Activated CD8-positive, alpha-beta T cell treated with anti-CD3 and anti-CD28 coated beads for 36 hours (primary cell): ENCODE measurements at regions not wholly inside any gene's neighbourhood (a gene's known extent, or its start where the extent isn't known, plus 50 kb on each side); places are given as distances from the start of the nearest gene placed in this dataset.

Experiments used
- ATAC-seq: fragments of 200-7000 bp; cut with Tn5 transposase; one replicate; pipeline ENCODE4 v1.10.0; 2021; ENCODE audit warnings: mild to moderate bottlenecking, moderate library complexity
- CTCF ChIA-PET: fragments of 350-600 bp; sonication (Branson Sonifier 250); formaldehyde crosslinking; loops from one replicate; lab custom pipeline; 2021; ENCODE audit warnings: antibody characterized with exemption; lab: Charles Lee
- POLR2A ChIA-PET: fragments of 350-600 bp; sonication (Branson Sonifier 250); formaldehyde crosslinking; loops from one replicate; lab custom pipeline; 2021; ENCODE audit warnings: antibody characterized with exemption; lab: Charles Lee
- DNase-seq: peaks from one replicate; pipeline ENCODE4 v3.0.0-alpha.2; 2020
- H3K27ac Mint-ChIP-seq: one replicate; pipeline ENCODE4 v1.8.0; 2021; ENCODE audit warnings: mild to moderate bottlenecking, mixed read lengths
- H3K27me3 Mint-ChIP-seq: one replicate; pipeline ENCODE4 v1.8.0; 2021; ENCODE audit warnings: mixed read lengths
- H3K36me3 Mint-ChIP-seq: one replicate; pipeline ENCODE4 v1.8.0; 2021; ENCODE audit warnings: low read depth, mixed read lengths
- H3K4me1 Mint-ChIP-seq: one replicate; pipeline ENCODE4 v1.8.0; 2021; ENCODE audit warnings: low read depth, mixed read lengths
- H3K4me3 Mint-ChIP-seq: one replicate; pipeline ENCODE4 v1.8.0; 2021; ENCODE audit warnings: mild to moderate bottlenecking, moderate library complexity, mixed read lengths
- H3K9me3 Mint-ChIP-seq: one replicate; pipeline ENCODE4 v1.8.0; 2021; ENCODE audit warnings: mixed read lengths
- CTCF ChIP-seq: fragments of 200-600 bp; IDR thresholded peaks from one replicate; pipeline ENCODE4 v1.8.0; 2022; ENCODE audit warnings: antibody characterized with exemption, mild to moderate bottlenecking
- intact Hi-C: fragments of 100-400 bp; cut with micrococcal nuclease; formaldehyde crosslinking; loops from one replicate; pipeline ENCODE4 v1.10.0; 2022

GRCh38 chr4:151835467-151835866 lies 74.7 kb upstream of the GATB start:
- H3K27ac Mint-ChIP-seq: no peak overlapping the region
- no peaks in the 10 kb centered on the region for H3K4me1 Mint-ChIP-seq
- DNase-seq: no peak

DNA sequence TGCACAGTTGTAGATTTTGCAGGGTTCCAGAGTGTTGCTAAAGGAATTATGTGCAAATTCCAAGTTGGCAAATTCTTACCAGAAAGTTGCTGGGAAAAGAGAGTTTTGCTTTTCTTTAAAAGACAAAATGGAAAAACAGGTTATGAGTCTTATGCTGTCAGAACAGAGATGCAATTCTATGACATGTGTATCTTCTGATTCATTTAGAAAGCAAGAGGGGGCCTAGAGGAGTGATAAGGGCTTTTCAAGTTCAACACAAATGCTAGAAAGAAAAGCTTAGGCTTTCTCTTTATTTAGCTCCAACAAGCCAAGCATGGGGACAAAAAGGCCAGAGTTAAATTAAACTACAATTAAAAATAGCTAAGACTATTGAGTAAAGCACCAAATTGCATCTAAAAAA lies 72.4 kb upstream of the GATB start:
- Mint-ChIP-seq H3K27ac (no peak overlapping the region), H3K4me1 (no peaks in the 10 kb centered on the region), H3K9me3 (no peaks in the 10 kb centered on the region), H3K27me3 (peaks cover 6% of the 10 kb centered on the region), H3K36me3 (no peaks in the 10 kb centered on the region), H3K4me3 (no peak overlapping the region)
- no peak for TF ChIP-seq CTCF
- POLR2A ChIA-PET: no interaction called here
- intact Hi-C loops: no loop called here
- CTCF ChIA-PET: no interaction called here
- DNase-seq (no peak), ATAC-seq (no peak)

More at GRCh38 chr4:151835467-151835866, 74.7 kb upstream of the GATB start:
- no peaks in the 10 kb centered on the region for H3K9me3 Mint-ChIP-seq
- POLR2A ChIA-PET: no interaction called here
- CTCF ChIA-PET: no interaction called here
- no peak for TF ChIP-seq CTCF
- H3K4me3 Mint-ChIP-seq: no peak overlapping the region
- no peak for ATAC-seq
- intact Hi-C loops: no loop called here
- H3K36me3 Mint-ChIP-seq: no peaks in the 10 kb centered on the region
- H3K27me3 Mint-ChIP-seq: peaks cover 6% of the 10 kb centered on the region

DNA sequence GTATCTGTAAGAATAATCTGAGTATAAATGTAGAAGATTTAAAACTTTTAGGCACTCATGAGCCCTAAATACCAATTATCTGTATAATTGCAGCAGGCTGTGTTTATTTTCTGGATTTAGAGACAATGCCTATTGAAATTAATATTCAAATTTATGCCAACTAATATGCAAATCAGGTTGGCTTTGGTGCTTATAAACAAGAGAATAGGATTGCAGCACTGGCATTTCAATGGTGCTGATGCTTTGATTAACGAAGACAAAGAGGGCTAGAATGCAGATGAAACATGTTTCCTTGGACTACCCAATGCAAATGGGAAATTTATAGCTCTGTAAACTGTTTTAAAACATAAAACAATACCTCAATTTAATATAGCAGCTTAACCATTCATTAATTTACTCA lies 70.7 kb upstream of the GATB start:
- Mint-ChIP-seq H3K4me1 (no peaks in the 10 kb centered on the region), H3K9me3 (no peaks in the 10 kb centered on the region), H3K27ac (no peak overlapping the region), H3K36me3 (no peaks in the 10 kb centered on the region), H3K27me3 (no peaks in the 10 kb centered on the region), H3K4me3 (no peak overlapping the region)
- DNase-seq (no peak), ATAC-seq (no peak)
- no peak for TF ChIP-seq CTCF
- intact Hi-C loops: no loop called here
- ChIA-PET POLR2A (no interaction called here), CTCF (interaction anchor here (1.0 to 2.3 kb wide), 2 partner anchors 19 to 29 kb away, joined by 3 to 9 read pairs; no protein-coding TSS in a partner anchor)

DNA sequence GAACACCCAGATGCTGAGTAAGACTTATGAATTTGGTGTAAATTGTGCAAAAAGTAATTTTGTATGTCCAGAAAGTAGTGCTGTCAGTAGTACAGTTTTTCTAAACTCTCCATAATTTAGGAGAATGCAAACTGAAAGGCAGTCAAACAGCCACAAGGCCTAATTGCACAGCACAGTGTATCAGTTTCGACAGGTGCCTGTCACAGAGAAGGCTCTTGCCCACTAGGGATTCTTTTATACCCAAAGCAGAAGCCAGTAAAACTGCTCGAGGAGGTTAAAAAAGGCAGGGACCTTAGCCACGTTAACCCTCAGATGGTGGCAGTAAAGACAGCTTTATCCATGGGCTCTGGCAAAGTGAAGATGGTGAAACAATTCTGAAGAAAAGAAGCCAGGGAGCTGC lies 69.4 kb upstream of the GATB start:
- H3K27ac Mint-ChIP-seq: no peak overlapping the region

GRCh38 chr4:151829309-151829708 lies 68.5 kb upstream of the GATB start:
- Mint-ChIP-seq H3K27me3 (no peaks in the 10 kb centered on the region), H3K4me1 (no peaks in the 10 kb centered on the region), H3K4me3 (no peak overlapping the region), H3K9me3 (no peaks in the 10 kb centered on the region), H3K27ac (no peak overlapping the region), H3K36me3 (no peaks in the 10 kb centered on the region)
- no peak for DNase-seq
- no peak for ATAC-seq
- CTCF ChIA-PET: no interaction called here
- TF ChIP-seq CTCF: no peak
- intact Hi-C loops: no loop called here
- POLR2A ChIA-PET: no interaction called here

More for the DNA sequence above, 69.4 kb upstream of the GATB start:
- CTCF ChIA-PET: no interaction called here
- no peak for TF ChIP-seq CTCF
- no peak for ATAC-seq
- Mint-ChIP-seq H3K36me3 (no peaks in the 10 kb centered on the region), H3K9me3 (no peaks in the 10 kb centered on the region), H3K27me3 (no peaks in the 10 kb centered on the region), H3K4me3 (no peak overlapping the region), H3K4me1 (no peaks in the 10 kb centered on the region)
- intact Hi-C loops: no loop called here
- POLR2A ChIA-PET: no interaction called here
- DNase-seq: no peak
